ENCODE measurements at regions not wholly inside any gene's neighbourhood (a gene's known extent, or its start where the extent isn't known, plus 50 kb on each side); places are given as distances from the start of the nearest gene placed in this dataset.
"Not testable (repeated sequence)": the region's sequence is repeated elsewhere in the genome, so short reads cannot be mapped to it uniquely, and the experiment has no call there.

DNA sequence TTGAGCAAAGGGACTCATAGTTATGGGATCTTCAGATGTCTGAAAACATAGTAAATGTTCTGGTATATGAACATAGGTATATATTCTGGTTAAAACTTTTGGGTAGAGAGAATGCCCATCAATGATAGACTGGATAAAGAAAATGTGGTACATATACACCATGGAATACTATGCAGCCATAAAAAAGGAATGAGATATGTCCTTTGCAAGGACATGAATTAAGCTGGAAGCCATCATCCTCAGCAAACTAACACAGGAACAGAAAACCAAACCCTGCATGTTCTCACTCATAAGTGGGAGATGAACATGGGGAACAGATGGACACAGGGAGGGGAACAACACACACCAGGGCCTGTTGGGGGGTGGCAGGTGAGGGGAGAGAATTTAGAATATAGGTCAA lies 171.0 kb upstream of the CCNH start:
- H2AFZ ChIP-seq (ENCODE audit: insufficient read depth, low read length, poor library complexity); H2BK5ac ChIP-seq (ENCODE audit: low read depth, low read length, poor library complexity); H2BK120ac ChIP-seq (ENCODE audit: insufficient read depth, low read length, poor library complexity); H3K4ac ChIP-seq (ENCODE audit: low read depth, low read length); H3K4me2 ChIP-seq (ENCODE audit: low read length); H3K4me1 ChIP-seq (ENCODE audit: control insufficient read depth in 1 of 2, insufficient read depth in 2 of 2, low read length in 2 of 2); H3K18ac ChIP-seq (ENCODE audit: low read length); DNase-seq; H3K27ac ChIP-seq (ENCODE audit: low read depth, low read length); H3K79me1 ChIP-seq (ENCODE audit: low read length); H3K79me2 ChIP-seq (ENCODE audit: control insufficient read depth, insufficient read depth, low read length, poor library complexity); H4K8ac ChIP-seq (ENCODE audit: low read depth, low read length); H4K12ac ChIP-seq (ENCODE audit: low read depth, low read length); H2AK5ac ChIP-seq (ENCODE audit: low read length); H3K23ac ChIP-seq (ENCODE audit: low read length); H3K27me3 ChIP-seq (ENCODE audit: insufficient read depth, low read length); H3K9ac ChIP-seq (ENCODE audit: low read length); H3K4me3 ChIP-seq (ENCODE audit: low read depth, low read length); H3K9me3 ChIP-seq (ENCODE audit: insufficient read depth, low read depth, low read length); H4K91ac ChIP-seq (ENCODE audit: low read depth, low read length); H2BK12ac ChIP-seq (ENCODE audit: low read length); H3K36me3 ChIP-seq (ENCODE audit: control insufficient read depth in 1 of 2, insufficient read depth in 2 of 2, low read length in 2 of 2); H3K14ac ChIP-seq (ENCODE audit: low read length): not testable (repeated sequence)

DNA sequence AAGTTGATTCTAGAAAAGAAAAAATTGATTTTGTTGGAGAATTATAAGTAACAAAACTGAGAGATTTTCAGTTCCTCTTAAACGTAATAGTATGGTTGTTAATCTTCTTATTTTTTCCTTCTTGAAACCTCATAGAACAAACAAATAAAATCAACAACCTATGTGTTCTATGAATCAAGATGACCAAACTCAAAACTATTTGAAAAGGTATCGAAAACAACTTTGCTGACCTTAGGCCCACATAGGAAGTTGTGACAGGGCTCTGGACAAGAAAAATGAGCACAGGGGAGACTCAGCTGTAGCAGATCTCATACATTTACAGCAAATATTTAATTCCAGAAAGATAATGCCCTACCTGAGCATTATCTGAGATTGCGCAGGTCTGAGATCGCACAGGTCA lies 169.4 kb upstream of the CCNH start:
- Histone ChIP-seq H2BK5ac (ENCODE audit: low read depth, low read length, poor library complexity) (no peak overlapping the region), H3K27me3 (ENCODE audit: insufficient read depth, low read length) (no peaks in the 10 kb centered on the region), H3K4me1 (ENCODE audit: control insufficient read depth in 1 of 2, insufficient read depth in 2 of 2, low read length in 2 of 2) (no peaks in the 10 kb centered on the region), H3K9me3 (ENCODE audit: insufficient read depth, low read depth, low read length) (no peaks in the 10 kb centered on the region), H4K91ac (ENCODE audit: low read depth, low read length) (no peak overlapping the region), H4K8ac (ENCODE audit: low read depth, low read length) (no peak overlapping the region), H3K36me3 (ENCODE audit: control insufficient read depth in 1 of 2, insufficient read depth in 2 of 2, low read length in 2 of 2) (no peaks in the 10 kb centered on the region), H2BK120ac (ENCODE audit: insufficient read depth, low read length, poor library complexity) (no peak overlapping the region), H3K18ac (ENCODE audit: low read length) (no peak overlapping the region), H3K79me1 (ENCODE audit: low read length) (no peaks in the 10 kb centered on the region), H2BK12ac (ENCODE audit: low read length) (no peak overlapping the region), H3K27ac (ENCODE audit: low read depth, low read length) (no peak overlapping the region), H3K23ac (ENCODE audit: low read length) (no peak overlapping the region), H3K79me2 (ENCODE audit: control insufficient read depth, insufficient read depth, low read length, poor library complexity) (no peaks in the 10 kb centered on the region), H2AFZ (ENCODE audit: insufficient read depth, low read length, poor library complexity) (no peak overlapping the region), H3K14ac (ENCODE audit: low read length) (no peak overlapping the region), H4K12ac (ENCODE audit: low read depth, low read length) (no peak overlapping the region), H3K4ac (ENCODE audit: low read depth, low read length) (no peak overlapping the region), H3K4me2 (ENCODE audit: low read length) (no peak overlapping the region), H2AK5ac (ENCODE audit: low read length) (no peak overlapping the region), H3K4me3 (ENCODE audit: low read depth, low read length) (no peak overlapping the region), H3K9ac (ENCODE audit: low read length) (no peak overlapping the region)
- no peak for DNase-seq
- no CpG with 5 or more reads among the region's 4 CpGs for WGBS (ENCODE audit: extremely low coverage, insufficient coverage, insufficient read length)

DNA sequence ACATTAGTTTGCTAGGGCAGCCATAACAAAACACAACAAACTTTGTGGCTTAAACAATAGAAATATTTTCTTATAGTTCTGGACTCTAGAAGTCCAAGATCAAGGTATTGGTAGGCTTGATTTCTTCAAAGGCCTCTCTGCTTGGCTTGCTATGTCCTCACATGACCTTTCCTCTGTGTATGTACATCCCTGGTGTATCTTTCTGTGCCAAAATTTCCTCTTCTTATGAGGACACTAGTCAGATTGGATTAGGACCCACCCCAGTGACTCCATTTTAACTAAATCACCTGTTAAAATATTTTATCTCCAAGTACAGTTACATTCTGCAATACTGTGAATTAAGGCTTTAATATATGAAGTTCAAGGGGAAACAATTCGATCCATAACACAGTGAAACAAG lies 168.9 kb upstream of the CCNH start:
- no peak overlapping the region for H2BK12ac ChIP-seq (ENCODE audit: low read length)
- H3K9ac ChIP-seq (ENCODE audit: low read length), result no peak overlapping the region
- no peak overlapping the region for H3K4ac ChIP-seq (ENCODE audit: low read depth, low read length)
- H3K79me2 ChIP-seq (ENCODE audit: control insufficient read depth, insufficient read depth, low read length, poor library complexity), result no peaks in the 10 kb centered on the region
- H3K4me1 ChIP-seq (ENCODE audit: control insufficient read depth in 1 of 2, insufficient read depth in 2 of 2, low read length in 2 of 2), result no peaks in the 10 kb centered on the region
- no peak overlapping the region for H3K27ac ChIP-seq (ENCODE audit: low read depth, low read length)
- no peaks in the 10 kb centered on the region for H3K79me1 ChIP-seq (ENCODE audit: low read length)
- H3K4me2 ChIP-seq (ENCODE audit: low read length), result no peak overlapping the region
- no peaks in the 10 kb centered on the region for H3K36me3 ChIP-seq (ENCODE audit: control insufficient read depth in 1 of 2, insufficient read depth in 2 of 2, low read length in 2 of 2)
- H3K14ac ChIP-seq (ENCODE audit: low read length), result no peak overlapping the region
- H2BK5ac ChIP-seq (ENCODE audit: low read depth, low read length, poor library complexity), result no peak overlapping the region
- no peak overlapping the region for H2AK5ac ChIP-seq (ENCODE audit: low read length)
- H3K9me3 ChIP-seq (ENCODE audit: insufficient read depth, low read depth, low read length), result no peaks in the 10 kb centered on the region
- H4K91ac ChIP-seq (ENCODE audit: low read depth, low read length), result no peak overlapping the region
- H4K8ac ChIP-seq (ENCODE audit: low read depth, low read length), result no peak overlapping the region
- H3K23ac ChIP-seq (ENCODE audit: low read length), result no peak overlapping the region
- no peak for DNase-seq
- H4K12ac ChIP-seq (ENCODE audit: low read depth, low read length), result no peak overlapping the region
- no peak overlapping the region for H2BK120ac ChIP-seq (ENCODE audit: insufficient read depth, low read length, poor library complexity)
- WGBS (ENCODE audit: extremely low coverage, insufficient coverage, insufficient read length), result no CpG with 5 or more reads among the region's 1 CpG
- no peak overlapping the region for H3K18ac ChIP-seq (ENCODE audit: low read length)
- no peak overlapping the region for H3K4me3 ChIP-seq (ENCODE audit: low read depth, low read length)
- no peak overlapping the region for H2AFZ ChIP-seq (ENCODE audit: insufficient read depth, low read length, poor library complexity)
- no peaks in the 10 kb centered on the region for H3K27me3 ChIP-seq (ENCODE audit: insufficient read depth, low read length)

- Histone ChIP-seq H2BK120ac (ENCODE audit: insufficient read depth, low read length, poor library complexity) (no peak overlapping the region), H2AFZ (ENCODE audit: insufficient read depth, low read length, poor library complexity) (no peak overlapping the region), H3K23ac (ENCODE audit: low read length) (no peak overlapping the region), H3K14ac (ENCODE audit: low read length) (no peak overlapping the region), H2AK5ac (ENCODE audit: low read length) (no peak overlapping the region), H3K4me3 (ENCODE audit: low read depth, low read length) (no peak overlapping the region), H3K27ac (ENCODE audit: low read depth, low read length) (no peak overlapping the region), H3K4me1 (ENCODE audit: control insufficient read depth in 1 of 2, insufficient read depth in 2 of 2, low read length in 2 of 2) (no peaks in the 10 kb centered on the region), H3K18ac (ENCODE audit: low read length) (no peak overlapping the region), H2BK12ac (ENCODE audit: low read length) (no peak overlapping the region), H3K4me2 (ENCODE audit: low read length) (no peak overlapping the region), H3K79me2 (ENCODE audit: control insufficient read depth, insufficient read depth, low read length, poor library complexity) (no peaks in the 10 kb centered on the region), H3K36me3 (ENCODE audit: control insufficient read depth in 1 of 2, insufficient read depth in 2 of 2, low read length in 2 of 2) (no peaks in the 10 kb centered on the region), H3K9ac (ENCODE audit: low read length) (no peak overlapping the region), H3K79me1 (ENCODE audit: low read length) (no peaks in the 10 kb centered on the region), H4K12ac (ENCODE audit: low read depth, low read length) (no peak overlapping the region), H4K91ac (ENCODE audit: low read depth, low read length) (no peak overlapping the region), H4K8ac (ENCODE audit: low read depth, low read length) (no peak overlapping the region), H3K4ac (ENCODE audit: low read depth, low read length) (no peak overlapping the region), H2BK5ac (ENCODE audit: low read depth, low read length, poor library complexity) (no peak overlapping the region), H3K9me3 (ENCODE audit: insufficient read depth, low read depth, low read length) (no peaks in the 10 kb centered on the region), H3K27me3 (ENCODE audit: insufficient read depth, low read length) (no peaks in the 10 kb centered on the region)
- no peak for DNase-seq
Measured at GRCh38 chr5:87579678-87580077, 166.9 kb upstream of the CCNH start.

- DNase-seq, result no peak
- Histone ChIP-seq H4K91ac (ENCODE audit: low read depth, low read length) (no peak overlapping the region), H3K4ac (ENCODE audit: low read depth, low read length) (no peak overlapping the region), H2BK5ac (ENCODE audit: low read depth, low read length, poor library complexity) (no peak overlapping the region), H3K36me3 (ENCODE audit: control insufficient read depth in 1 of 2, insufficient read depth in 2 of 2, low read length in 2 of 2) (no peaks in the 10 kb centered on the region), H2AFZ (ENCODE audit: insufficient read depth, low read length, poor library complexity) (no peak overlapping the region), H3K4me3 (ENCODE audit: low read depth, low read length) (no peak overlapping the region), H3K27ac (ENCODE audit: low read depth, low read length) (no peak overlapping the region), H3K79me2 (ENCODE audit: control insufficient read depth, insufficient read depth, low read length, poor library complexity) (no peaks in the 10 kb centered on the region), H3K23ac (ENCODE audit: low read length) (no peak overlapping the region), H3K27me3 (ENCODE audit: insufficient read depth, low read length) (no peaks in the 10 kb centered on the region), H3K18ac (ENCODE audit: low read length) (no peak overlapping the region), H3K14ac (ENCODE audit: low read length) (no peak overlapping the region), H3K9ac (ENCODE audit: low read length) (no peak overlapping the region), H3K4me1 (ENCODE audit: control insufficient read depth in 1 of 2, insufficient read depth in 2 of 2, low read length in 2 of 2) (no peaks in the 10 kb centered on the region), H4K12ac (ENCODE audit: low read depth, low read length) (no peak overlapping the region), H2BK12ac (ENCODE audit: low read length) (no peak overlapping the region), H3K79me1 (ENCODE audit: low read length) (no peaks in the 10 kb centered on the region), H2BK120ac (ENCODE audit: insufficient read depth, low read length, poor library complexity) (no peak overlapping the region), H4K8ac (ENCODE audit: low read depth, low read length) (no peak overlapping the region), H3K4me2 (ENCODE audit: low read length) (no peak overlapping the region), H2AK5ac (ENCODE audit: low read length) (no peak overlapping the region), H3K9me3 (ENCODE audit: insufficient read depth, low read depth, low read length) (no peaks in the 10 kb centered on the region)
- no CpG with 5 or more reads among the region's 3 CpGs for WGBS (ENCODE audit: extremely low coverage, insufficient coverage, insufficient read length)
Measured at GRCh38 chr5:87576867-87577266, 164.1 kb upstream of the CCNH start.

Measured in trophoblast cell (in vitro differentiated cells and primary cell).